ENCODE measurements at regions not wholly inside any gene's neighbourhood (a gene's known extent, or its start where the extent isn't known, plus 50 kb on each side); places are given as distances from the start of the nearest gene placed in this dataset.

GRCh38 chr1:163684785-163685184 is 363.0 kb downstream of the NUF2 start:
- TF ChIP-seq CTCF (IDR thresholded peaks at IDR 0.05; ENCODE audit: borderline replicate concordance, extremely low read depth, low read length, poor library complexity, severe bottlenecking) (no peak), EZH2 (IDR thresholded peaks at IDR 0.05; ENCODE audit: borderline replicate concordance, low read depth, low read length, severe bottlenecking) (no peak)
